ENCODE measurements at regions not wholly inside any gene's neighbourhood (a gene's known extent, or its start where the extent isn't known, plus 50 kb on each side); places are given as distances from the start of the nearest gene placed in this dataset.
"Not testable (repeated sequence)": the region's sequence is repeated elsewhere in the genome, so short reads cannot be mapped to it uniquely, and the experiment has no call there.

DNA sequence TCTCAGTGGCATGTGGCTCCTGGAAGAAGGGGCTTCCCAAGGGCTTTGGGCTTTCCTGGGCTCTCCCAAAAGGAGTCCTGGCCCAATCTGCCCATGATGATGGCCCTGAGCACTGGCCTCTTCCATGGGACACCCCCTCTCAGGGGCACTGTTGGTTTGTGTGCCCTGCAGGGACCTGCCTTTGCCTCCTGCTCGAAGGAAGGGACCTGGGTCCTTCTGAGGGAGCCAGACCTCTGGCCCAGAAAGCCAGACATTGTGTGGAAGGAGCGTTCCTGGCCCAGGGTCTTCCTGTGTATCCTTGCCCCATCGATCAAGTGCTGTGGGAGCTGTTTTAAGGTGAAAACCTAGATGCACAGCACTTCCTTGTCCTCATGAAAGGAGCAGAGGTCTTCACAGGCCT, 1689.3 kb downstream of the TP53TG3F start:
- Histone ChIP-seq H3K9me3 (no peaks in the 10 kb centered on the region), H3K27ac (no peak overlapping the region), H3K4me1 (no peaks in the 10 kb centered on the region), H3K4me3 (no peak overlapping the region), H3K36me3 (no peaks in the 10 kb centered on the region), H3K27me3 (no peaks in the 10 kb centered on the region)
- DNase-seq (no peak), ATAC-seq (no peak)
- no peak for TF ChIP-seq POLR2A (IDR thresholded peaks at IDR 0.05)
- TF ChIP-seq, protein P1, sequence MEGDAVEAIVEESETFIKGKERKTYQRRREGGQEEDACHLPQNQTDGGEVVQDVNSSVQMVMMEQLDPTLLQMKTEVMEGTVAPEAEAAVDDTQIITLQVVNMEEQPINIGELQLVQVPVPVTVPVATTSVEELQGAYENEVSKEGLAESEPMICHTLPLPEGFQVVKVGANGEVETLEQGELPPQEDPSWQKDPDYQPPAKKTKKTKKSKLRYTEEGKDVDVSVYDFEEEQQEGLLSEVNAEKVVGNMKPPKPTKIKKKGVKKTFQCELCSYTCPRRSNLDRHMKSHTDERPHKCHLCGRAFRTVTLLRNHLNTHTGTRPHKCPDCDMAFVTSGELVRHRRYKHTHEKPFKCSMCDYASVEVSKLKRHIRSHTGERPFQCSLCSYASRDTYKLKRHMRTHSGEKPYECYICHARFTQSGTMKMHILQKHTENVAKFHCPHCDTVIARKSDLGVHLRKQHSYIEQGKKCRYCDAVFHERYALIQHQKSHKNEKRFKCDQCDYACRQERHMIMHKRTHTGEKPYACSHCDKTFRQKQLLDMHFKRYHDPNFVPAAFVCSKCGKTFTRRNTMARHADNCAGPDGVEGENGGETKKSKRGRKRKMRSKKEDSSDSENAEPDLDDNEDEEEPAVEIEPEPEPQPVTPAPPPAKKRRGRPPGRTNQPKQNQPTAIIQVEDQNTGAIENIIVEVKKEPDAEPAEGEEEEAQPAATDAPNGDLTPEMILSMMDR (IDR thresholded peaks at IDR 0.05 in 4 of 5, conservative IDR thresholded peaks at IDR 0.05 in 1 of 5), result no peak
- in situ Hi-C loops (cut with MboI; ENCODE audit: low sequenced_read_pairs in 4 of 4) (no loop called here), intact Hi-C loops (cut with DNase I; ENCODE audit: low total_unique reads) (no loop called here)

DNA sequence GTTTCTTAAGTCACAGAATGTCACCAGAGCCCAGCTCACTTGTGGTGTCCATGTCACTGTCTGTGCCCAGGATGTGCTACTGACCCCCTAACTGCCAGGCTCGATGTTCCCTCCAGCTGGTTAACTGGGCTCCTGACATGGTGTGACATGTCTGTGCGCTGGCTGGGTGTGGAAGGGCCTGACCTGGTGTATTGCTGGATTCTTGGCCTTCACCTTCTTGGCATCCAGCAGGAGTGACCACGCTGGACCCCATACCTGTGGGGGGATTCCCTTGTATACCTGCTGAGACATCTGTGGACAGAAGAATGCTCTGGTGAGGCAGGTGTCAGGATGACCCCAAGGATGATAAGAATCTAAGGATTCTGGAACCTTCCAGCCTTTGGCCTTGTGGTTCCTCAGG, 1690.1 kb downstream of the TP53TG3F start:
- no peaks in the 10 kb centered on the region for H3K27me3 ChIP-seq
- ATAC-seq, result no peak
- no peaks in the 10 kb centered on the region for H3K36me3 ChIP-seq
- intact Hi-C loops (cut with DNase I; ENCODE audit: low total_unique reads), result no loop called here
- H3K9me3 ChIP-seq, result no peaks in the 10 kb centered on the region
- H3K4me1 ChIP-seq, result no peaks in the 10 kb centered on the region
- no peak overlapping the region for H3K27ac ChIP-seq
- TF ChIP-seq POLR2A (IDR thresholded peaks at IDR 0.05), result no peak
- DNase-seq, result no peak
- in situ Hi-C loops (cut with MboI; ENCODE audit: low sequenced_read_pairs in 4 of 4), result no loop called here
- H3K4me3 ChIP-seq, result no peak overlapping the region

DNA sequence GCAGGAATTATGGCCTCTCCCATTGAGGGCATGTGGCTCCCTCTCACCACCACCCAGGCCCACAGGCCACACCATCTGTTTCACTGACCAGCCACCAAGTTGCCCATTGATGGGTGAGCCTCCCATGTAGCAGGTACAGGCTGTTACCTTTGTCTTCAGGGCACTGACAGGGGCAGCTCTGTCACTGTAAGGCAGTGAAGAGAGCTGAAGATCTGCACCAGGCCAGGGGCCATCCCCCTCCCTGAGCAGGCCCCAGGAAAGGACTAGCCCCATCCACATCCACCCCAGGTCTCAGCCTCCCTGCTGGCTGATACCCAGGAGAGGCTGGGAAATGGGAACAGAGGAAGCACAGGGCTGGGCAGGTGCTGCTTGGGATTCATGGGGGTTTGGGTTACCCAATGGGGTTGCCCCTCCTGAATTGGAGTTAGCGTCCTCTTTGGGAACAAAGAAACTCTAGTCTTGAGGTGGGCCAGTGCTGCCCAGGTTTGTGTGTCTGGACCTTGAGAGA, 1691.4 kb downstream of the TP53TG3F start:
- H3K9me3 ChIP-seq, result no peaks in the 10 kb centered on the region
- ATAC-seq, result no peak
- H3K27me3 ChIP-seq, result no peaks in the 10 kb centered on the region
- no peaks in the 10 kb centered on the region for H3K4me1 ChIP-seq
- no peaks in the 10 kb centered on the region for H3K36me3 ChIP-seq
- H3K4me3 ChIP-seq, result no peak overlapping the region
- TF ChIP-seq, protein P1 (IDR thresholded peaks at IDR 0.05 in 4 of 5, conservative IDR thresholded peaks at IDR 0.05 in 1 of 5), result no peak
- TF ChIP-seq POLR2A (IDR thresholded peaks at IDR 0.05), result no peak
- no peak overlapping the region for H3K27ac ChIP-seq
- in situ Hi-C loops (cut with MboI; ENCODE audit: low sequenced_read_pairs in 4 of 4), result no loop called here
- DNase-seq, result no peak
- intact Hi-C loops (cut with DNase I; ENCODE audit: low total_unique reads), result no loop called here

DNA sequence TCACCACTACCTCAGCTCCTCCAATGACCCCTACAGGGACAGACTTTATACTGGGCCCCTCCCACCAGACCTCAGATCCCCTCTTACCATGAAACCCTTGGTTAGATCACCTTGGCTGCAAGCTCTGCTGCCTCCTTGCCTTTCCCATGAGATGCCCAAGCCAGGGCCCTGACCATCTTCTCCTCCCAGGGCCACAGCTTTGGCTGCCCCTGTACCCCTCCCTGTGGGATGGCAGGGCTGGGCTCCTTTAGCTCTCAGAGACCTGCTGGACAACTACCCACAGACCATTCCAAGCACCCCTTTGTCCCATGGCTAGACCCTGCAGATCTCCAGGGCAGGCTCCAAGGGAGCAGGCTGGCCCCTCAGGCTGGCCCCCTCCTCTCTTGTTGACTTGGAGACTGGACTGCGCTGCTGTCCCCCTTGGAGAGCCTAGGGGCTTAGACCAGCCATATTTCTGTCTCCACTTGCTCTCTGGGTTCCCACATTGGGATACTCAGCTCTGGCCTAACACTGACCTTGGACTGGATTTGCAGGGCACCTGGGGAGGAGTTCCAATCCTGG, 1692.7 kb downstream of the TP53TG3F start:
- no peak overlapping the region for H3K4me3 ChIP-seq
- no peak overlapping the region for H3K27ac ChIP-seq
- no peaks in the 10 kb centered on the region for H3K4me1 ChIP-seq
- DNase-seq, result no peak
- no peaks in the 10 kb centered on the region for H3K9me3 ChIP-seq
- H3K27me3 ChIP-seq, result no peaks in the 10 kb centered on the region
- TF ChIP-seq POLR2A (IDR thresholded peaks at IDR 0.05), result no peak
- TF ChIP-seq, protein P1 (IDR thresholded peaks at IDR 0.05 in 4 of 5, conservative IDR thresholded peaks at IDR 0.05 in 1 of 5), result no peak
- intact Hi-C loops (cut with DNase I; ENCODE audit: low total_unique reads), result no loop called here
- no peak for ATAC-seq
- in situ Hi-C loops (cut with MboI; ENCODE audit: low sequenced_read_pairs in 4 of 4), result no loop called here
- H3K36me3 ChIP-seq, result no peaks in the 10 kb centered on the region

DNA sequence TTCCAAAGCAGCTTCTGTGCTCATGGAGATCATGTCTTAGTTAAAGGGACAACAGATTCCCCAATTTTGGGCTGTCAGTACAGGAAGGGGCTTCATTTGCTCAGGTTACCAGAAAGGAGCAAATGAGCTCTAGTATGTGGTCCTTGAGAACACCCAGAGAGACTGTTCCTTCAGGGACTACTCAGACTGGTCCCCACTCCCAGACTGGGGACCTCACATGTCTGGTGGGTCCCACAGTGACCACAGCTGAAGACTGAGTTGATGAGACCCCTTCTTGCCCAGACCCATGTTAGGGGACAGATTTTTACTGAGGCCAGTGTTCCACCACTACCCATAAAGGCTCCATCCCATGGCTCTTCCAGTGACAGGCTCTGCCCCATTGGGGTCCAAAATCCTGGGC, 1695.2 kb downstream of the TP53TG3F start:
- TF ChIP-seq, protein P1 (IDR thresholded peaks at IDR 0.05 in 4 of 5, conservative IDR thresholded peaks at IDR 0.05 in 1 of 5), result no peak
- no peak for TF ChIP-seq POLR2A (IDR thresholded peaks at IDR 0.05)
- Histone ChIP-seq H3K4me1 (no peaks in the 10 kb centered on the region), H3K27ac (no peak overlapping the region), H3K36me3 (no peaks in the 10 kb centered on the region), H3K27me3 (no peaks in the 10 kb centered on the region), H3K4me3 (no peak overlapping the region), H3K9me3 (no peaks in the 10 kb centered on the region)
- DNase-seq, result no peak
- in situ Hi-C loops (cut with MboI; ENCODE audit: low sequenced_read_pairs in 4 of 4) (no loop called here), intact Hi-C loops (cut with DNase I; ENCODE audit: low total_unique reads) (no loop called here)
- ATAC-seq, result no peak

DNA sequence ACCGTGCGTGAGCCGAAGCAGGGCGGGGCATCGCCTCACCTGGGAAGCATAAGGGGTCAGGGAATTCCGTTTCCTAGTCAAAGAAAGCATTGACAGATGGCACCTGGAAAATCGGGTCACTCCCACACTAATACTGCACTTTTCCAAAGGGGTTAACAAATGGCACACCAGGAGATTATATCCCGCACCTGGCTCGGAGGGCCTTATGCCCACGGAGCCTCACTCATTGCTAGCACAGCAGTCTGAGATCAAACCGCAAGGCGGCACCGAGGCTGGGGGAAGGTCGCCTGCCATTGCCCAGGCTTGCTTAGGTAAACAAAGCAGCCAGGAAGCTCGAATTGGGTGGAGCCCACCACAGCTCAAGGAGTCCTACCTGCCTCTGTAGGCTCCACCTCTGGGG, 1698.1 kb downstream of the TP53TG3F start:
- H3K9me3 ChIP-seq; H3K27me3 ChIP-seq; in situ Hi-C loops (cut with MboI; ENCODE audit: low sequenced_read_pairs in 4 of 4); intact Hi-C loops (cut with DNase I; ENCODE audit: low total_unique reads); H3K36me3 ChIP-seq; DNase-seq; H3K4me1 ChIP-seq; ATAC-seq; H3K4me3 ChIP-seq; H3K27ac ChIP-seq: not testable (repeated sequence)

DNA sequence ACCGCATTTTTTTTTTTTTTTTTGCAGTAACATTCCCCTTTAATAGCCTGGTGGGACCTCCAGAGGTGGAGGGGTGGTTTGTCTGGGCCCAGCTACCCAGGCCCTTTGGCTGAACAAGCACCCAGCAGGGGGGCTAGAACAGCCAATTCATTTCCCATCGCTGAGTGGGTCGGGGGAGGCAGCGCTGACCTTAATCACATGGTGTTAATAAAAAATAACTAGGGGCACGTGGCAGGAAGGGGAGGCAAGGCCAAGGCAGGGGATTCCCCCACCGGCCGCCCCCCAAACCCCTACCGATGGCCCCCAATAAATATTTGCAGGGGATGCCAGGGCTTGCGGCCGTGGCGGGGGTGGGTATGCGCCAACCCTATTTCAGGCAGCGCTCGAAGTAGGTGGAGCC, 1709.9 kb downstream of the TP53TG3F start:
- H3K4me1 ChIP-seq; H3K27me3 ChIP-seq; intact Hi-C loops (cut with DNase I; ENCODE audit: low total_unique reads); H3K27ac ChIP-seq; H3K4me3 ChIP-seq; H3K36me3 ChIP-seq; DNase-seq; in situ Hi-C loops (cut with MboI; ENCODE audit: low sequenced_read_pairs in 4 of 4); ATAC-seq; H3K9me3 ChIP-seq: not testable (repeated sequence)

DNA sequence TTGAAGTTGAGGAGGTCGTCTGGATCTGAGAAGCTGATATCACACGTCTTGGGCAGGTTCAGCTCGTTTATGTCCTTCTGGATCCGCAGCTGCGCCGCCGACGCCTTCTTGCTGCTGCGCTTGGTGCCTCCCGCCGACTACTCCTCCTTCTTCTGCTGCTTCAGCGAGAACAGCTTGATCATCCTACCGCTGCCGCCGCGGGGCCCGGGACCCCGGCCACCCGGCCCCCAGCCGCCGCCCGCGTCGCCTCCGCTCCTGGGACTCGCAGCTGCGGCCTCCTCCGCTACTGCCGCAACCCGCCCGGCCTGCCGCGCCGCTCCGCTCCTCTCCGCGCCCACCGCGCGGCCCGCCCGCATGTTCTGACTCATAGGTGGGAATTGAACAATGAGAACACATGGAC, 1710.6 kb downstream of the TP53TG3F start:
- H3K4me1 ChIP-seq; H3K9me3 ChIP-seq; H3K4me3 ChIP-seq; ATAC-seq; H3K27me3 ChIP-seq; intact Hi-C loops (cut with DNase I; ENCODE audit: low total_unique reads); H3K36me3 ChIP-seq; in situ Hi-C loops (cut with MboI; ENCODE audit: low sequenced_read_pairs in 4 of 4); H3K27ac ChIP-seq; DNase-seq: not testable (repeated sequence)

All from gastrocnemius medialis (tissue), 4 donors.